WERI-Rb-1 (cell line): ENCODE measurements at regions not wholly inside any gene's neighbourhood (a gene's known extent, or its start where the extent isn't known, plus 50 kb on each side); places are given as distances from the start of the nearest gene placed in this dataset.

Source experiments
- DNase-seq: peaks from one replicate; pipeline ENCODE4 v3.0.0-alpha.2; 2020
- H3K27ac ChIP-seq: fragments of 250-450 bp; sonication (Bioruptor Pico); 2 replicates; pipeline ENCODE4 v1.5.1; 2020; ENCODE audit warnings: mild to moderate bottlenecking, moderate library complexity
- H3K27me3 ChIP-seq: fragments of 250-450 bp; sonication (Bioruptor Pico); 2 replicates; pipeline ENCODE4 v1.5.1; 2021; ENCODE audit warnings: mild to moderate bottlenecking, low read depth, moderate library complexity; ENCODE audit not compliant: insufficient read depth, severe bottlenecking
- H3K36me3 ChIP-seq: fragments of 250-450 bp; sonication (Bioruptor Pico); 2 replicates; pipeline ENCODE4 v1.5.1; 2020; ENCODE audit warnings: mild to moderate bottlenecking, moderate library complexity
- H3K4me3 ChIP-seq: 2 replicates; pipeline ENCODE4 v1.5.1; 2011; ENCODE audit warnings: low read depth, mild to moderate bottlenecking, control low read depth, low read length
- H3K9me3 ChIP-seq: fragments of 250-450 bp; sonication (Bioruptor Pico); 2 replicates; pipeline ENCODE4 v1.5.1; 2021; ENCODE audit warnings: mild to moderate bottlenecking, moderate library complexity; ENCODE audit not compliant: severe bottlenecking
- TF ChIP-seq, protein P1 (sequence below): IDR thresholded peaks from 2 replicates; pipeline ENCODE4 v1.5.1; 2011; ENCODE audit warnings: low read depth, mild to moderate bottlenecking, control low read depth, inconsistent platforms, low read length

DNA sequence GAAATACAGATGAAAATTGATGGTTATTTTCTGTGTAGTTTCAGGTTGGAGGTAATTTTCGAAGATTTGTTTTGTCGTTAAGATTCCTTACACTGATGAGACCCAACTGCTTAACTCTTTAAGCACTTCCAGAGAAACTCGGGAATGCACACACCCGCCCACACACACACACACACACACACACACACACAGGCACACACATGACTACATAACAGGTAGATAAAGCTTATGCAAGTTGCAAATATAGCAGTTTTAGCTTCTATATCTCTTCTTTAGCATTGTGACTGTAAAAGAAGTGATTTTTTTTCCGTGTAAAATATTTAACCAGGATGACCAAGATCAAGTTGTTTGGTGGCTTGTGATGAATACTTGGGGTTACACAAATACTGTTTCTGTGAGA lies 294.9 kb upstream of the NR2F2 start:
- Histone ChIP-seq H3K27ac (no peak overlapping the region), H3K4me3 (no peak overlapping the region), H3K27me3 (peaks cover 20% of the 10 kb centered on the region), H3K9me3 (no peaks in the 10 kb centered on the region), H3K36me3 (no peaks in the 10 kb centered on the region)
- DNase-seq = no peak
- TF ChIP-seq, protein P1, sequence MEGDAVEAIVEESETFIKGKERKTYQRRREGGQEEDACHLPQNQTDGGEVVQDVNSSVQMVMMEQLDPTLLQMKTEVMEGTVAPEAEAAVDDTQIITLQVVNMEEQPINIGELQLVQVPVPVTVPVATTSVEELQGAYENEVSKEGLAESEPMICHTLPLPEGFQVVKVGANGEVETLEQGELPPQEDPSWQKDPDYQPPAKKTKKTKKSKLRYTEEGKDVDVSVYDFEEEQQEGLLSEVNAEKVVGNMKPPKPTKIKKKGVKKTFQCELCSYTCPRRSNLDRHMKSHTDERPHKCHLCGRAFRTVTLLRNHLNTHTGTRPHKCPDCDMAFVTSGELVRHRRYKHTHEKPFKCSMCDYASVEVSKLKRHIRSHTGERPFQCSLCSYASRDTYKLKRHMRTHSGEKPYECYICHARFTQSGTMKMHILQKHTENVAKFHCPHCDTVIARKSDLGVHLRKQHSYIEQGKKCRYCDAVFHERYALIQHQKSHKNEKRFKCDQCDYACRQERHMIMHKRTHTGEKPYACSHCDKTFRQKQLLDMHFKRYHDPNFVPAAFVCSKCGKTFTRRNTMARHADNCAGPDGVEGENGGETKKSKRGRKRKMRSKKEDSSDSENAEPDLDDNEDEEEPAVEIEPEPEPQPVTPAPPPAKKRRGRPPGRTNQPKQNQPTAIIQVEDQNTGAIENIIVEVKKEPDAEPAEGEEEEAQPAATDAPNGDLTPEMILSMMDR = no peak

DNA sequence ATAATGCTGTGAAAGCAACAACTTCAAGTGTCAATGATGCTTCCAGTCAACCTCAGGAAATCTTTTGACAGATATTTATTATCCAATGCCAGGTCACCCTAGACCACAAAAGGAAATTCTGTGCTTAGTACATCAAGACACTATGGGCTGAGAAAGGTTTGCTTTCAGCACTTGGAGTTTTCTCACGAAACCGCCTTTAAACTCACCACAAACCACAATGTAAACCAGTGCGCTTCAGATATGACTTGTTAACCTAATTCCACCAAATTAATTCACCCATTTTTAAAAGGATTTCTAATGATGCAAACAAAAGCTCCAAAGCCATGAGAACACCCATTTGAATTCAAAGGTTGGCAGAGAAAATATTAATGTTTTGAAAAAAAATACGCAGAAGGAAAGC lies 292.9 kb upstream of the NR2F2 start:
- TF ChIP-seq, protein P1 = no peak

DNA sequence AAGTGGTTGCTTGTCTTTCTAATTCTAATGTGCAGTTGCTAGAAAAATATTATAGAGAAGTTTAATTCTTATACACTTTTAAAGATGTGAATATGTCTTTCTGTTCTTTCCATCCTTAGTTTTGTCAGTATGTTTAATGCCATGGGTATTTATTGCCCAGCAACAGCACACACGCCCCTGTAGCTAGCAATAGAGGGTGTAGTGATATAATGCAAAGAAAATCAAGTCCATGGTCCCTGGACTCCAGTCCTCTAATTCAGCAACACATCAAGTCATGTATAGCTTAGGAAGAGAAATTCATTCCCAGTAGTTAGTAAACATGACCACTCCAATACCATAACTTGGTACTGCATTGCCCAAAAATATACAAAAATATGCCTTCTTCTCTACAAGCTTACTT lies 292.4 kb upstream of the NR2F2 start:
- Histone ChIP-seq H3K4me3 (no peak overlapping the region), H3K27ac (no peak overlapping the region), H3K9me3 (no peaks in the 10 kb centered on the region), H3K36me3 (no peaks in the 10 kb centered on the region), H3K27me3 (peaks cover 18% of the 10 kb centered on the region)
- TF ChIP-seq, protein P1 = no peak
- DNase-seq = no peak

More for the DNA sequence above, 292.9 kb upstream of the NR2F2 start:
- no peak for DNase-seq
- H3K36me3 ChIP-seq = no peaks in the 10 kb centered on the region
- no peak overlapping the region for H3K27ac ChIP-seq
- H3K4me3 ChIP-seq = no peak overlapping the region
- H3K27me3 ChIP-seq = peaks cover 14% of the 10 kb centered on the region
- H3K9me3 ChIP-seq = no peaks in the 10 kb centered on the region

DNA sequence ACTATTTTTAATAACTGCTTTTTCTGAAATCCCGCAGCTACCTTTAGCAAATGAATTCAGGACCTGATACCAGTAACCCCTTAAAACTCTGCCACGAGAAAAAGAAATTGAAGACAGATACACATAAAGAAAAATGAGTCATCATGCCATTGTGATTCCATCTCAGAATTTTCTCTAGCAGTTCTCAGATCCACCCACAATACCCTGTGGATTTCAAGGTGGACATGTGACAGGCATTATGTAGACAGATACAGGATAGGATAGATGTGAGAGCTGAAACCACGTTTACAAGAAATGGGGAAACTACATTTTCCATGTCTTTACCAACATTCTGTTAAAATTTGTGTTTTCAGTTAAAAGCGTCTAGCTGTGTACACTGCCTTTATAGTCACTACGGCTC lies 291.9 kb upstream of the NR2F2 start:
- H3K27ac ChIP-seq = no peak overlapping the region
- no peaks in the 10 kb centered on the region for H3K9me3 ChIP-seq
- DNase-seq = no peak
- peaks cover 18% of the 10 kb centered on the region for H3K27me3 ChIP-seq
- no peak overlapping the region for H3K4me3 ChIP-seq
- no peaks in the 10 kb centered on the region for H3K36me3 ChIP-seq
- TF ChIP-seq, protein P1 = no peak

DNA sequence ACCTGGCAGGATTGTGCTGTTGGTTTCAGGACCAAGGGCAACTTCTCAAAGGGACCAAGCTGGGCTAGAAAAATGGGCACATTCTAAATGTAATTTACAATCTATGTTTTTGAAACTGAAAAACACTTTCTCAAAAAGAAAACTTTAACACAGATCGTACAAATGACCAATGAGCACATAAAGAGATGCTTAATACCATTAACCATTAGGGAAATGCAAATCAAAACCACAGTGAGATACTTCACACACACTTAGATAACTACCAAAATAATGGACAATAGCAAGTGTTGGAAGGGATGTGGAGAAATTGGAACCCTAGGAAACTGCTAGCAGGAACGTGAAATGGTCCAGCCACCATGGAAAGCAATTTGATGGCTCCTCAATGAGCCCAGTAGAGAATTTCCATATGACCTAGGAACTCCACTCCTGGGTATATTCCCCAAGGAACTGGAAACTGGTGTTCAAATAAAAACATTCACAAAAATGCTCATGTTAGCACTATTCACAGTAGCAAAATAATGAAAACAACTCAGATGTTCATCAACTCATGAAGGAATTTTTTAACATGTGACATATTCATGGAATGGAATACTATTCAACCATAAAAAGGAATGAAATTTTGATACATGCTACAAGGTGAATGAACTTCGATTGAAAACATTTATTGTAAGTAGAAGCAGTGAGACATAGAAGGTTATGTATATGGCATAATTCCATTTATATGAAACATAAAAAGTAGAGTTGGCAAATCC lies 288.3 kb upstream of the NR2F2 start:
- H3K27me3 ChIP-seq = peaks cover 11% of the 10 kb centered on the region
- no peaks in the 10 kb centered on the region for H3K36me3 ChIP-seq
- no peak overlapping the region for H3K27ac ChIP-seq
- DNase-seq = no peak
- H3K9me3 ChIP-seq = no peaks in the 10 kb centered on the region
- no peak overlapping the region for H3K4me3 ChIP-seq
- TF ChIP-seq, protein P1 = no peak

DNA sequence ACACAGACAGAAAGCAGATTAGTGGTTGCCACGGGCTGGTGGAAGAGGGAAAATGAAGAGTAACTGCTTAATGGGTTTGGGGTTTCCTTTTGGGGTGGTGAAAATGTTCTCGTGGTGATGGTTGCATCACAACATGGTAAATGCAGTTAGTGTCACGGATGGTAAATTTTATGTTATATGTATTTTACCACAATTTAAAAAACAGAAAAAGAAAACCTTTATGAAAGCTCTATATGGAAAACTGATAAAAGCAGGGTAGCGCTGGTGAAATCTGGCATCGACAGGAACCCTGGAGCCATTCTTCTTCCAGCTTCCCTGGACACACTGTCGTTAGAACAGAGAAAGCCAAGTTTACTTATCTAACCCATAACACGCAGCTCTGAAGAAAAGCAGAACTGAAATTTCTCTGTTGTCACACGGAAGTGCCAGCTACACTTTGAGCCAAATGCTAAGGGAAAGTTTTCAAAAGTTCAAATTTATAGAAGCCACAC lies 287.7 kb upstream of the NR2F2 start:
- Histone ChIP-seq H3K27ac (no peak overlapping the region), H3K4me3 (no peak overlapping the region)
- DNase-seq = no peak

More for the DNA sequence above, 287.7 kb upstream of the NR2F2 start:
- no peaks in the 10 kb centered on the region for H3K36me3 ChIP-seq
- peaks cover 11% of the 10 kb centered on the region for H3K27me3 ChIP-seq
- TF ChIP-seq, protein P1 = no peak
- H3K9me3 ChIP-seq = no peaks in the 10 kb centered on the region
